NCI-H2171 (cell line): ENCODE measurements at regions not wholly inside any gene's neighbourhood (a gene's known extent, or its start where the extent isn't known, plus 50 kb on each side); places are given as distances from the start of the nearest gene placed in this dataset.
"Not testable (repeated sequence)": the region's sequence is repeated elsewhere in the genome, so short reads cannot be mapped to it uniquely, and the experiment has no call there.

Experiments
- DNase-seq: peaks from one replicate; lab custom pipeline; 2025; lab: John Stamatoyannopoulos, UW

GRCh38 chr5:54821445-54822323 is 163.7 kb downstream of the ESM1 start:
- DNase-seq: no peak

- no peak for DNase-seq
Measured at GRCh38 chr5:54820346-54821134, 164.9 kb downstream of the ESM1 start.

- no peak for DNase-seq
Measured at GRCh38 chr5:54807421-54807820, 178.0 kb downstream of the ESM1 start.

- no peak for DNase-seq
Measured at GRCh38 chr5:54804521-54804920, 180.9 kb downstream of the ESM1 start.

DNA sequence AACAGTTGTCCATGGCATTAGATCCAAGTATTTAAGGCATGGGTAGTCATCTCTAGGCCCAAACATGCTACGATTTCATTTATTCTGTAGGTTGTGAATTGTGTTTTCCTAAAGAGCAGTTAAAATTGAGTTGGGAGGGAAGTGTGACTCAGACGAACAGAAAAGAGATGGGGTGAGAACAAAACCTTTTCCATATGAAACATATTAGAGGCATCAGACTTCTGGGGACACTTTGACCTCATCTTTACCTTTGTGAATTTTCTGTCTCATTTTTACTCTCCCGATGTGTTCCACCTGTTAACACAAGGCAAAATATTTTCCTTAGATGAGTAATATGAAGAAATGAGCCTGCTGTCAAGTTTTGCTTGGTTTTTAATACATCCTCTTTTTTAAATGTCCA is 181.3 kb downstream of the ESM1 start:
- DNase-seq: no peak

GRCh38 chr5:54803471-54804011 is 181.9 kb downstream of the ESM1 start:
- DNase-seq: no peak

DNA sequence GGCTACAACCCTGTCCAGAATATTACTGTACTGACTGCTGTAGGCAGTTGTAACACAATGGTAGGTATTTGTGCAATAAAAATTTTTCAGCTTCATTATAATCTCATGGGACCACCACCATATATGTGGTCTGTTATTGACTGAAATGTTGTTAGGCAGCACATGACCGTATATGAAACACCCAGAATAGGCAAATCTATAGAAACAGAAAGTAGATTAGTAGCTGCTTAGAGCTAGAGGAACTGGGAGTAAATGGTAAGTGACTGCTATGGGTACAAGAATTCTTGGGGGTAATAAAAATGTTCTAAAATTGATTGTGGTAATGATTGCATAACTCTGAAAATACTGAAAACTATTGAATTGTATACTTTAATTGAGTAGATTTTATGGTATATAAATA is 185.7 kb downstream of the ESM1 start:
- no peak for DNase-seq

DNA sequence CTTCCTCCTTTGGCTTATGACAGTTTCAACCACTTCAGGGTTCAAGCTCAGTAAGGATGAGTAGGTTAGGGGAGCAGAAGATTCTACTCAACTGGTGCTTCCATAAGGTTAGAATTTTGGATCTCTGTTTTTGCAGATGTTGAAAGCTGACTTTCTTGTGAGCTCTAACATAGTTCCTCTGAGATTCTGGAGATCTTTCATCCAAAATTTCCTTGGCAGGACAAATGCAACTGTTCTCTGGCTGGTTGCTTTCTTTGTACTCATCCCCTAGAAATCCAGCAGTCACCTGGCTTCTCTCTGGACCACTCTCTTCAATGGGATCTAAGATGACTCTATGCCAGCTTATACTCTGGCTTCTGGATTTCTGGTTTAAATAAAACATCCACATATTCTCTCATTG is 189.6 kb downstream of the ESM1 start:
- DNase-seq: no peak

- DNase-seq: no peak
Measured at GRCh38 chr5:54795284-54795683, 190.1 kb downstream of the ESM1 start.

DNA sequence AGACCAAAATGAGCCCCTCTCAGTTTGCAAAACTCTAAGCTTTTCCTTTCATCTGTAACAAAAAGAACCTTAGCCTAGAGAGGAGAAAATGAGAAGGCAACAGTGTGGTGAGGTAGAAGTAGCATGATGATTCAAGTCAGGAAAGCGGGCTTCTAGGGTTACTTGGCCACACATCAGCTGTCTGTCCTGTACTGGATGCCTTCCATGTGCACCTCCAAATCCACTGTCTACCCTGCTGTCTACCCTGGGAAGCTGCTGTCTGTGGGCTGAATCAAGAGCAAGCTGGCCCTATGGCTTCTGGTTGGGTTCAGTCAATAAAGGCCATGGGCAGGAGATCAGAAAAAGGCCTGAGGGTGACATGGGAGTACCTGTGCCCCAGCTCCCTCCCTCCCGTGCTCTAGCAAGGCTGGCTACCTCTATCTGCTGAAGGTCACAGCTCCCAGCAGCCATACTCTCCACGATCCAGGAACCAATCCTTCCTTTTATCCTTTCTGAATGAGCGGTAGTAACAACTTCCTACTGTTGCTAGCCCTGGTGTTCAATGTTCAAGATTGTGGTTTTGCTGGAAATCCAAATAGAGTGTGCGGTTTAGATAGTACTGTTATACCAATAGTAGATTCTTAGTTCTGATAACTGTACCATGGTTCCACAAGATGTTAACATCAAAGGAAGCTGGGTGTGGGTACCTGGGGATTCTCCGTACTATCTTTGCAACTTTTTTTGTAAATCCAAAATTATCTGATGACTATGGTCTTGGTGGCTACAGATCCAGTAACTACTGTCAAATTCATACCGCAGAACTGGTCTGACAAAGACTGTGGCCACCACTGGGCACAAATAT is 191.0 kb downstream of the ESM1 start:
- DNase-seq: no peak

DNA sequence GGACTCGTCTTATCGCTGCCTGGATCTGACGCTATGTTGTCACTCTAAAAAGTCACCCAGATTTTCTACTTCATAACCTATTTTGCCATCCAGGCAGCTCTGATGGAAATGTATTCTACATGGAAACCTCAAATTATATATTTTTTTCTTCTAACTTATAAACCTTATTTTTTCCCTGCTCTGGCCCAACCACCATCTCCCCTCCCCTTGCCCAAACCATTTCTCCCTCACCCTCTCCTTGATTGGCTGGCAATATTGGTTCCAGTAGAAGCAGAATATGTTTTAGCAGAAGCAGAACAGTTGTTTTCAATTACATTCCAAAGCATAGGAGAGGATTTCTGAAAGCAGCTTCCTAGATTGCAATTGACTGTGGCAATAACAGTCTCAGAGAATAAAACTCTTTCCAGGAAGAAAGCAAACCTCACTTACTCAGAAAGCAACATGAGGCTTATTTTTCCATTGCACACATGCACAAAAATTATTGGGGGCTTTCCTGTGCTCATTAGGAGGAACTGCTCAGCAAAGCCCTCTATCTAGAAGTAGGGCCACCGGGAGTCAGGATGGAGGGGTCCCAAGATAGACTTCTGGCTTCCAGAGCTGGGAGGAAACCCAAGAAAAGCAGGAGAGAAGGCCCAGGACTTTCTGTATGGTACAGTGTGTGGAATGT is 191.8 kb downstream of the ESM1 start:
- DNase-seq: no peak

DNA sequence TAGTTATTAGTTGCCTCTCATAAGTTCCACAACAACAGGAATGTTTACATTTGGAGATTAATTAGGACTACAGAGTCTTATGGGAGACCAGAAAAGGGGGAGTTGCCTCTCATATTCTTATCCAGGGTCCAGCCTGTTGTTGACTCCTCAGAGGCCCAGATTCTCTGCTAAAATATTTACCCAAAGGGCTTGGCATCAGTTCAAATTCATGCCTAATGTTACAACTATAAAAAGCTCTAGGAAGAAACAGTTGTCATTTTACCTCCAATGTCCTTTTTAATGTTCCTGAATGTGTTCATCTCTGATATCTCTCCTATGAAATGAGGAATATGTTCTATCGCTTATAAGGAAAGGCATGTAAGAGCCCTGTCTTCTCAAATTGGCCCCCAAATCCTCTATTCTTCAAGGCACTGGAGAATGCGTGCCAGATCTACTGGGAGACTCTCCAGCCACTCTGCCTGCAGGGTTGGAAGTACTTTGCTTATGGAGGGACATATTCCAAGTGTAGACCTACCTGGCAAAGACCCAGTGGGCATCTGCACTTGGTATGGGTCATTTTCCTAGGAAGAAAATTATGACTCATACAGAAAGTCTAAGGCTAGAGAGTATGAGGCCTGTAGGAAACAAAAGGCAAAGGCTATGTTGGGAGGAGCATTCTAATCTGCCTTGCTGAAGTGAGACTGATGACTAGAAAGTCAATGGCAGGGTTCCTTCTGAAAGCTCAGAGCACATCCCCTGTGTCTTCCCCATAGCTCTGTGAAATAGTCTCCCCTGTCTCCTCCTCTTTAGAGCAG is 192.6 kb downstream of the ESM1 start:
- no peak for DNase-seq

GRCh38 chr5:54787910-54788309 is 197.5 kb downstream of the ESM1 start:
- DNase-seq: not testable (repeated sequence)

- DNase-seq: no peak
Measured at GRCh38 chr5:54785729-54786591, 199.4 kb downstream of the ESM1 start.

GRCh38 chr5:54778783-54779182 is 206.6 kb downstream of the ESM1 start:
- DNase-seq: no peak

- DNase-seq: no peak
Measured at GRCh38 chr5:54775645-54776044, 209.7 kb downstream of the ESM1 start.

DNA sequence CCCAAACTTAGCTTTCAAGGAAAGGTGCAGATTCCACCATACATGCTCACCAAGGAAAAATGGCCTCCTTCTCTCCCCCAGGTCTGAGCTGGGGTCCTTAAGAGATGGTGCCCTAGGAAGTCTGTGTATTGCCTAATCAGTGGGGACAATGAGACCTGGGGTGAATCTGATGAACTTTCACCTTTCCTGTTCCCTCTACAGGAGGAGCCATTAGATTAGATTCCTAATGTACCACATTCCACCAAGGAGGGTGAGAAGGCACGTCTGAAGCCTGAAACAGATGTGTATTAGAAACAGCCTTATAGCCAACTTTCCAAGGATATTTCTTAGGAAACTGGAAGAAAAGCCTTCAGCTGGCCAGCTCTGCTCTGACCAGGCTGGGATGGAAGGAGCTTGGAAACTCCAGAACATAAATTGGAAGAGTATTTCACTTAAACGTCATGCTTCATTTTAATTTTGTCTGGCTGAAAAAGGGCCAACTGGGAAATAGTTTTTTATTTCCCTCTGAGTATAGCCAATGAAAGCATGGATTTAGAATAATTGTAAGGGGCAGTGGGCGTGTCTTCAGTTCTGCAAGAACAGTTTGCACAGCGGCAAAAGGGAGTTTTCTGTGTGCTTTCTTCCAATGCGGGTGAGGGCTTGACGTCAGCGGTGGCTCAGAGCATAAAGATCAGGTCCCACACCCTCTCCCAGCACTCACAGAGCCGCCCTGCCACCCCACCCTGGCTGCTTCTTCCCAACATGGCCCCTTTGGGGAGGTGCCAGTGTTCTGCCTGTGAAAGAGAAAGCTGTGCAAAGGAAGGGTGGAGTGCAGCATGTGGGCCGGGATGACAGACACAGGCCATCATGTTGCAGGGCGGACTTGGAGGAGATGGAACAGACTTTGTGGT is 210.9 kb downstream of the ESM1 start:
- no peak for DNase-seq

- no peak for DNase-seq
Measured at GRCh38 chr5:54772684-54773083, 212.7 kb downstream of the ESM1 start.

DNA sequence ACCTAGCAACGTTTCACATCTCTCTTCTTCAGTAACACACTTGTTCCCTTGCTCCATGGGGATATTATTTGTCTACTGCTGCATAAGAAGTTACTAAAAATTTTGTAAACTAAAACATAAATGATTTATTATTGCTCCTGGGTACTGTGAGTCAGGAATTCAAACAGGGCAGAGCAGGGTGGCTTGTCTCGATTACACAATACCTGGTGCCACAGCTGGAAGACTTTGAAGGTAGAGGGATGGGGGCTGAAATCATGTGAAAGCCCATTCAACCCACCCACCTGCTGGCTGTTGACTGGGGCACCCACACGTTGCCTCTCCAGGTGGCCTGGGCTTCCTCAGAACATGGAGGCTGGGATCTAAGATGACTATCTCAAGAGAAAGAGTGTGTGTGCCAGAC is 213.2 kb downstream of the ESM1 start:
- no peak for DNase-seq
